Tibial nerve (tissue), 4 donors: ENCODE measurements at regions not wholly inside any gene's neighbourhood (a gene's known extent, or its start where the extent isn't known, plus 50 kb on each side); places are given as distances from the start of the nearest gene placed in this dataset.

Experiments
- CTCF ChIP-seq, 5 experiments: fragments of 200-600 bp in 3 of 5; fragments of 450-650 bp in 2 of 5; sonication (generic) in 3 of 5; IDR thresholded peaks; one replicate each; pipeline ENCODE4 v1.5.1; 2016 to 2019; ENCODE audit warnings: antibody characterized with exemption in 5 of 5, mild to moderate bottlenecking in 3 of 5, moderate library complexity in 2 of 5
- EP300 ChIP-seq, 2 donors: sonication (generic); formaldehyde crosslinking; IDR thresholded peaks; one replicate each; pipeline ENCODE4 v1.6.1; 2017; ENCODE audit warnings: antibody characterized with exemption in 2 of 2, mild to moderate bottlenecking in 1 of 2

GRCh38 chr3:30317561-30317960 lies 288.8 kb upstream of the TGFBR2 start:
- TF ChIP-seq CTCF (IDR thresholded peaks at IDR 0.05) (no peak), EP300 (IDR thresholded peaks at IDR 0.05) (no peak)
